ENCODE measurements at regions not wholly inside any gene's neighbourhood (a gene's known extent, or its start where the extent isn't known, plus 50 kb on each side); places are given as distances from the start of the nearest gene placed in this dataset.

- Mint-ChIP-seq H3K4me3 (no peak overlapping the region), H3K27ac (no peak overlapping the region), H3K4me1 (ENCODE audit: low read depth in 2 of 2) (no peaks in the 10 kb centered on the region), H3K36me3 (ENCODE audit: insufficient read depth) (no peaks in the 10 kb centered on the region), H3K9me3 (no peaks in the 10 kb centered on the region), H3K27me3 (peaks cover 46 to 69% of the 10 kb centered on the region in 2 donors)
- DNase-seq (no peak), ATAC-seq (replicated peaks) (no peak)
Measured at GRCh38 chr11:46203746-46204145, 73.7 kb upstream of the CREB3L1 start.

- Mint-ChIP-seq H3K4me3 (no peak overlapping the region), H3K36me3 (ENCODE audit: insufficient read depth) (no peaks in the 10 kb centered on the region), H3K27me3 (peaks cover 55 to 76% of the 10 kb centered on the region in 2 donors), H3K4me1 (ENCODE audit: low read depth in 2 of 2) (no peaks in the 10 kb centered on the region), H3K27ac (no peak overlapping the region), H3K9me3 (no peaks in the 10 kb centered on the region)
- DNase-seq (no peak), ATAC-seq (replicated peaks) (no peak)
Measured at GRCh38 chr11:46202696-46203391, 74.6 kb upstream of the CREB3L1 start.

- no peaks in the 10 kb centered on the region for H3K36me3 Mint-ChIP-seq (ENCODE audit: insufficient read depth)
- H3K27ac Mint-ChIP-seq = no peak overlapping the region
- no peak overlapping the region for H3K4me3 Mint-ChIP-seq
- peaks cover 57 to 82% of the 10 kb centered on the region in 2 donors for H3K27me3 Mint-ChIP-seq
- H3K4me1 Mint-ChIP-seq (ENCODE audit: low read depth in 2 of 2) = no peaks in the 10 kb centered on the region
- ATAC-seq (replicated peaks) = no peak
- DNase-seq = no peak
- H3K9me3 Mint-ChIP-seq = no peaks in the 10 kb centered on the region
Measured at GRCh38 chr11:46202149-46202548, 75.3 kb upstream of the CREB3L1 start.

GRCh38 chr11:46200537-46201281 lies 76.8 kb upstream of the CREB3L1 start:
- no peak overlapping the region for H3K4me3 Mint-ChIP-seq
- no peaks in the 10 kb centered on the region for H3K4me1 Mint-ChIP-seq (ENCODE audit: low read depth in 2 of 2)
- H3K27me3 Mint-ChIP-seq = peaks cover 61 to 89% of the 10 kb centered on the region in 2 donors
- ATAC-seq (replicated peaks) (no peak), DNase-seq (no peak)
- no peaks in the 10 kb centered on the region for H3K36me3 Mint-ChIP-seq (ENCODE audit: insufficient read depth)
- no peaks in the 10 kb centered on the region for H3K9me3 Mint-ChIP-seq
- H3K27ac Mint-ChIP-seq = no peak overlapping the region

- no peaks in the 10 kb centered on the region for H3K4me1 Mint-ChIP-seq (ENCODE audit: low read depth in 2 of 2)
- H3K9me3 Mint-ChIP-seq = no peaks in the 10 kb centered on the region
- no peaks in the 10 kb centered on the region for H3K36me3 Mint-ChIP-seq (ENCODE audit: insufficient read depth)
- ATAC-seq (replicated peaks) (no peak), DNase-seq (no peak)
- no peak overlapping the region for H3K27ac Mint-ChIP-seq
- peaks cover 48 to 77% of the 10 kb centered on the region in 2 donors for H3K27me3 Mint-ChIP-seq
- no peak overlapping the region for H3K4me3 Mint-ChIP-seq
Measured at GRCh38 chr11:46198245-46199240, 77.3 kb upstream of the PHF21A start.

- DNase-seq (no peak), ATAC-seq (replicated peaks) (no peak)
- Mint-ChIP-seq H3K9me3 (no peaks in the 10 kb centered on the region), H3K4me3 (no peak overlapping the region), H3K4me1 (ENCODE audit: low read depth in 2 of 2) (no peaks in the 10 kb centered on the region), H3K27ac (no peak overlapping the region), H3K27me3 (peaks cover 48 to 77% of the 10 kb centered on the region in 2 donors), H3K36me3 (ENCODE audit: insufficient read depth) (no peaks in the 10 kb centered on the region)
Measured at GRCh38 chr11:46197421-46197820, 76.2 kb upstream of the PHF21A start.

GRCh38 chr11:46188017-46188416 lies 66.8 kb upstream of the PHF21A start:
- Mint-ChIP-seq H3K36me3 (ENCODE audit: insufficient read depth) (no peaks in the 10 kb centered on the region), H3K27me3 (peaks cover 47 to 58% of the 10 kb centered on the region in 2 donors), H3K4me1 (ENCODE audit: low read depth in 2 of 2) (no peaks in the 10 kb centered on the region), H3K9me3 (peaks cover 0 to under 1% of the 10 kb centered on the region in 2 donors), H3K27ac (no peak overlapping the region), H3K4me3 (no peak overlapping the region)
- ATAC-seq (replicated peaks) (no peak), DNase-seq (no peak)

- H3K27me3 Mint-ChIP-seq = peaks cover 42 to 62% of the 10 kb centered on the region in 2 donors
- H3K36me3 Mint-ChIP-seq (ENCODE audit: insufficient read depth) = no peaks in the 10 kb centered on the region
- H3K27ac Mint-ChIP-seq = no peak overlapping the region
- no peak overlapping the region for H3K4me3 Mint-ChIP-seq
- no peak for DNase-seq
- H3K9me3 Mint-ChIP-seq = peaks cover 0 to 7% of the 10 kb centered on the region in 2 donors
- no peak for ATAC-seq (replicated peaks)
- no peaks in the 10 kb centered on the region for H3K4me1 Mint-ChIP-seq (ENCODE audit: low read depth in 2 of 2)
Measured at GRCh38 chr11:46183819-46184218, 62.6 kb upstream of the PHF21A start.

GRCh38 chr11:46181843-46182424 lies 60.7 kb upstream of the PHF21A start:
- Mint-ChIP-seq H3K27me3 (peaks cover 47 to 75% of the 10 kb centered on the region in 2 donors), H3K36me3 (ENCODE audit: insufficient read depth) (peaks cover 3% of the 10 kb centered on the region), H3K27ac (no peak overlapping the region), H3K4me1 (ENCODE audit: low read depth in 2 of 2) (no peaks in the 10 kb centered on the region), H3K9me3 (peaks cover 0 to 7% of the 10 kb centered on the region in 2 donors), H3K4me3 (no peak overlapping the region)
- no peak for DNase-seq
- no peak for ATAC-seq (replicated peaks)

GRCh38 chr11:46181387-46181786 lies 60.1 kb upstream of the PHF21A start:
- H3K4me3 Mint-ChIP-seq = no peak overlapping the region
- peaks cover 53 to 79% of the 10 kb centered on the region in 2 donors for H3K27me3 Mint-ChIP-seq
- peaks cover 0 to 7% of the 10 kb centered on the region in 2 donors for H3K9me3 Mint-ChIP-seq
- ATAC-seq (replicated peaks) (no peak), DNase-seq (no peak)
- H3K27ac Mint-ChIP-seq = no peak overlapping the region
- H3K4me1 Mint-ChIP-seq (ENCODE audit: low read depth in 2 of 2) = no peaks in the 10 kb centered on the region
- H3K36me3 Mint-ChIP-seq (ENCODE audit: insufficient read depth) = peaks cover 3% of the 10 kb centered on the region

GRCh38 chr11:46180736-46181135 lies 59.5 kb upstream of the PHF21A start:
- H3K4me3 Mint-ChIP-seq = no peak overlapping the region
- H3K9me3 Mint-ChIP-seq = peaks cover 0 to 7% of the 10 kb centered on the region in 2 donors
- H3K4me1 Mint-ChIP-seq (ENCODE audit: low read depth in 2 of 2) = no peaks in the 10 kb centered on the region
- H3K36me3 Mint-ChIP-seq (ENCODE audit: insufficient read depth) = peaks cover 3% of the 10 kb centered on the region
- ATAC-seq (replicated peaks) (no peak), DNase-seq (no peak)
- peaks cover 55 to 80% of the 10 kb centered on the region in 2 donors for H3K27me3 Mint-ChIP-seq
- H3K27ac Mint-ChIP-seq = no peak overlapping the region

- no peak overlapping the region for H3K4me3 Mint-ChIP-seq
- no peak for ATAC-seq (replicated peaks)
- peaks cover 0 to 7% of the 10 kb centered on the region in 2 donors for H3K9me3 Mint-ChIP-seq
- H3K27me3 Mint-ChIP-seq = peaks cover 39 to 77% of the 10 kb centered on the region in 2 donors
- H3K36me3 Mint-ChIP-seq (ENCODE audit: insufficient read depth) = peaks cover 3% of the 10 kb centered on the region
- H3K4me1 Mint-ChIP-seq (ENCODE audit: low read depth in 2 of 2) = no peaks in the 10 kb centered on the region
- H3K27ac Mint-ChIP-seq = no peak overlapping the region
- DNase-seq = no peak
Measured at GRCh38 chr11:46178513-46178912, 57.3 kb upstream of the PHF21A start.

- peaks cover 3% of the 10 kb centered on the region for H3K36me3 Mint-ChIP-seq (ENCODE audit: insufficient read depth)
- H3K27me3 Mint-ChIP-seq = peaks cover 34 to 68% of the 10 kb centered on the region in 2 donors
- H3K4me3 Mint-ChIP-seq = no peak overlapping the region
- H3K4me1 Mint-ChIP-seq (ENCODE audit: low read depth in 2 of 2) = no peaks in the 10 kb centered on the region
- no peak overlapping the region for H3K27ac Mint-ChIP-seq
- ATAC-seq (replicated peaks) (no peak), DNase-seq (no peak)
- no peaks in the 10 kb centered on the region for H3K9me3 Mint-ChIP-seq
Measured at GRCh38 chr11:46176421-46176820, 55.2 kb upstream of the PHF21A start.
